ENCODE measurements at regions not wholly inside any gene's neighbourhood (a gene's known extent, or its start where the extent isn't known, plus 50 kb on each side); places are given as distances from the start of the nearest gene placed in this dataset.

DNA sequence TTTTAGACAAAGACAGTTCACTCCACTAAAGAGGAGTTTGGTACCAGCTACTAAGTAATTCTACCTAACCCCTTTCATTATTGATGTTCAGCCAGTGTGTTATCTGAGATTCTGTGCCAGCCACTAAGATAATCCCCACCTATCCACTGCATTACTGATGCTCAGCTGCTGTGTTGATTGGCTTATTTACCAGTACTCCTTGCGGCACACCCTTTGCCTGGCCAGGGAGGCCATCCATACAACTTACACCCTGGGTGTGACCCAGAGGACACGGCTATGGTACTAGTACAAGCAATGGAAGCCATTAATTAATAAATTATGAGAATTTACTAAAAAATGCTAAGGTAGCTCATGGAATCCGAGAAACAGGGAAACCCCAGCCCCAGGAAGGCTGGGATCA lies 290.7 kb upstream of the CTNNB1 start:
- TF ChIP-seq, protein P1, sequence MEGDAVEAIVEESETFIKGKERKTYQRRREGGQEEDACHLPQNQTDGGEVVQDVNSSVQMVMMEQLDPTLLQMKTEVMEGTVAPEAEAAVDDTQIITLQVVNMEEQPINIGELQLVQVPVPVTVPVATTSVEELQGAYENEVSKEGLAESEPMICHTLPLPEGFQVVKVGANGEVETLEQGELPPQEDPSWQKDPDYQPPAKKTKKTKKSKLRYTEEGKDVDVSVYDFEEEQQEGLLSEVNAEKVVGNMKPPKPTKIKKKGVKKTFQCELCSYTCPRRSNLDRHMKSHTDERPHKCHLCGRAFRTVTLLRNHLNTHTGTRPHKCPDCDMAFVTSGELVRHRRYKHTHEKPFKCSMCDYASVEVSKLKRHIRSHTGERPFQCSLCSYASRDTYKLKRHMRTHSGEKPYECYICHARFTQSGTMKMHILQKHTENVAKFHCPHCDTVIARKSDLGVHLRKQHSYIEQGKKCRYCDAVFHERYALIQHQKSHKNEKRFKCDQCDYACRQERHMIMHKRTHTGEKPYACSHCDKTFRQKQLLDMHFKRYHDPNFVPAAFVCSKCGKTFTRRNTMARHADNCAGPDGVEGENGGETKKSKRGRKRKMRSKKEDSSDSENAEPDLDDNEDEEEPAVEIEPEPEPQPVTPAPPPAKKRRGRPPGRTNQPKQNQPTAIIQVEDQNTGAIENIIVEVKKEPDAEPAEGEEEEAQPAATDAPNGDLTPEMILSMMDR (IDR thresholded peaks at IDR 0.05; ENCODE audit: insufficient read depth, low read length) = no peak
- TF ChIP-seq GABPA (IDR thresholded peaks at IDR 0.05; ENCODE audit: low read depth) (no peak), POLR2AphosphoS5 (IDR thresholded peaks at IDR 0.05; ENCODE audit: low read depth) (no peak)
